HG03565 (cell line): ENCODE measurements at regions not wholly inside any gene's neighbourhood (a gene's known extent, or its start where the extent isn't known, plus 50 kb on each side); places are given as distances from the start of the nearest gene placed in this dataset.
"Not testable (repeated sequence)": the region's sequence is repeated elsewhere in the genome, so short reads cannot be mapped to it uniquely, and the experiment has no call there.

Experiments used
- ATAC-seq: cut with Tn5 transposase; IDR thresholded peaks from one replicate; pipeline ENCODE4 v1.9.1; 2021; ENCODE audit warnings: mild to moderate bottlenecking, moderate library complexity; ENCODE audit not compliant: unreplicated experiment

DNA sequence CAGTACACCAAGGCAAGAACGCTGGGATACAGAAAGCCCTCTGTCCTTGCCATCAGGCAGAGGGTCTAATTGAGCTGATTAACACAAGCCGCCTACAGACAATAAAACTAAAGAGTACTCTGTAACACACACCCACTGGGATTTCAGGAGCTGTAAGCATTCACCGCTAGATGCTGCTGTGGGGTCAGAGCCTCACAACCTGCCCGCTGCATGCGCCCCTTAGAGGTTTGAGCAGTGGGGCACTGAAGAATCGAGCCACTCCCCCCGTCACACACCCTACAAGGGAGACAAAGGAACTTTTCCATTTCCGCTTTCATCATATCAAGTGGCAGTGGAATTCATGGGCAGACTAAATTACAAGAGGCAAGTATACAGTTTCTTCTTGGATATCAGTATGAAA lies 1080.6 kb downstream of the PCDH17 start:
- no peak for ATAC-seq

DNA sequence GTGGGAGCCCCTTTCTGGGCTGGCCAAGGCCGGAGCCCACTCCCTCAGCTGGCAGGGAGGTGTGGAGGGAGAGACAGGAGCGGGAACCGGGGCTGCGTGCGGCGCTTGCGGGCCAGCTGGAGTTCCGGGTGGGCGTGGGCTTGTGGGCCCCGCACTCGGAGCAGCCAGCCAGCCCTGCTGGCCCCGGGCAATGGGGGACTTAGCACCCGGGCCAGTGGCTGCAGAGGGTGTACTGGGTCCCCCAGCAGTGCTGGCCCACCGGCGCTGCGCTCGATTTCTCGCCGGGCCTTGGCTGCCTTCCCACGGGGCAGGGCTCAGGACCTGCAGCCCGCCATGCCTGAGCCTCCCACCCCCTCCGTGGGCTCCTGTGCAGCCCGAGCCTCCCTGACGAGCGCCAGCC lies 1082.5 kb downstream of the PCDH17 start:
- not testable (repeated sequence) for ATAC-seq

DNA sequence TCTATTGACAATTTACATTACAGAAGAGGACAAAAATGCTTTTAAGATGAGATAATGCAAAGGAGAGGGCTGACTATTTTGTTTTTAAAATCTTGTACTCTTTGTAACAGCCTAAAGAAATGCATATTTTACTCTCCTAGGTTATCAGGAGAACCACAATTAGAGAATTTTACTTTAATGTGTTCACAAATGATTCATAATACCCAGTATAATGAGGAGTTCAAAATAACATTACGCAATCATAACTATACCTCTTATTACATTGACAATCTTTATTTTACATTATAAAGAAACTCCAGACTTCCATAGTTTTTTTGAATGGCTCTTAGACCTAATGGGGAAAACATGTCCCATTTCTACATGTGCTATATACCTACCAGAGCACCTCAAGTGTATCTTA lies 1089.7 kb downstream of the PCDH17 start:
- no peak for ATAC-seq

DNA sequence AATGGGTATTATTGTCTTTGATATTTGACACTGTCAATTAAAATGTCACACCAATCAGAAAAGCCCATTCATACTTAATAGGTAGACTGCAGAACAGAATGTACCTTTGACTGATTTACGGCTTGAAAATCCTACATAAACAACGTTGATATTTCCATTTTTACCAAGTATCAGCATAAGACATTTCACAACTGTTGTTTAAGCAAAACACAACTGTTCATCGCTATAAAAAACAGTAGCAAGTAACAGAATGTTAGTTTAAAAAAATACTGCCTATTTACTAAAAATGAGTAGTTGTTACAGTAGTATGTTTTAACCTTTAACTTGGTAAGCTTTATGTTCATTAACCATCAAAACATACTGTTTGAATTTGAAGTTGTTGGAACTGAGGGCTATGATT lies 1096.6 kb downstream of the PCDH17 start:
- ATAC-seq: no peak

DNA sequence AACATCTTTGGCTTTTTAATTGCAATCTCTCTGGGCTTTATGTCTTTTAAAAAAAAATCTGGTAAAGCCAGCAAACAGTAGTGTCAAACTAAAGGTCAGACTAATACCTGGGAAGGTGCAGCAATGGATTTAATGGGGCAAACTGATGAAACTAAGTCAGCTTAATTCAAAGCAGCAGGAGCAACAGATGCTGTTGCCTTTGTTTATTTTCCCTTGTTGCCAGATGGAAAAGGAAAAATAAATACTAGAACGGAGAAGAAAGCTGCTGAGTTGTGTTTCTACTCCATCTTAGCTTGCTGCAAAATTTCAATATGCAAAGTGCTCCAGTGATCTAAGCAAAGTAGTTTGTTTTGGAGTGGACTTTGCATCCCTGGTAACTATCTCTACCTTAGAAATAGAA lies 1097.8 kb downstream of the PCDH17 start:
- no peak for ATAC-seq

DNA sequence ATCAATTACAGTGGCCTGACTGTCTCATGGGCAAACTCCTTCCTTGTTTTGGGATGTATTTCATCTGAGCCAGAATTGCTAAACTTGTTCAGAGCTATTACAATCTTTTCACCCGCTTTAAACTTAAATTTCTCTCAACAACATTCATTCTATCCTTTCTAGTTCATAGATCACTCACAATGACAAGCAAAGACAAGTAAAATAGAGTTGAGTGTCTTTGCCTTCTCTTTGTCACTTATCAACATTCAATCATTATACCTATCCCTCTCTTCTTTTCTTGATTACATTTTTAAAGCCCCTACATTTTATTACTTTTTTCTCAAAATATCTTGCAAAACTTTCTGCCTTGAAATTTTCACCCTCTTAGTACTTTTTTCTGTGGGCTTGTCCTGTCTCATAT lies 1113.1 kb downstream of the PCDH17 start:
- ATAC-seq: no peak

DNA sequence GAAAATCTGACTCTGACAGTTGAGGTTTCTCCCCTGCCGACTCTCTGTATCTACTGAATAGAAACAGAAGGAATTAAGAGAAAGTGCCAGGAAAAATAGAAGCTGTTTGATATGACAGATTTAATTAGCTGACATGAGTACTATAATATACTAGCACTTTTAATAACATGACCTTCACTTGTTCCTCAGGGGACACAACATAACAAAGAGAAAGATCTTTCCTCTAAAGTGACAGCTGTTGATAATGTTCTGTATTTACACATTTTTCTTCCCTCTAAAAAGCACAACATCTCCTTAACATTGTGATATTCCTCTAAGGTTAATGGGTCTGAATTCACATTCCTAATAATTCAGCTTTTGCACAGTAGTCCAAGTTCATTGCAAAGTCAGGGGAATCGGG lies 1136.0 kb downstream of the PCDH17 start:
- no peak for ATAC-seq

DNA sequence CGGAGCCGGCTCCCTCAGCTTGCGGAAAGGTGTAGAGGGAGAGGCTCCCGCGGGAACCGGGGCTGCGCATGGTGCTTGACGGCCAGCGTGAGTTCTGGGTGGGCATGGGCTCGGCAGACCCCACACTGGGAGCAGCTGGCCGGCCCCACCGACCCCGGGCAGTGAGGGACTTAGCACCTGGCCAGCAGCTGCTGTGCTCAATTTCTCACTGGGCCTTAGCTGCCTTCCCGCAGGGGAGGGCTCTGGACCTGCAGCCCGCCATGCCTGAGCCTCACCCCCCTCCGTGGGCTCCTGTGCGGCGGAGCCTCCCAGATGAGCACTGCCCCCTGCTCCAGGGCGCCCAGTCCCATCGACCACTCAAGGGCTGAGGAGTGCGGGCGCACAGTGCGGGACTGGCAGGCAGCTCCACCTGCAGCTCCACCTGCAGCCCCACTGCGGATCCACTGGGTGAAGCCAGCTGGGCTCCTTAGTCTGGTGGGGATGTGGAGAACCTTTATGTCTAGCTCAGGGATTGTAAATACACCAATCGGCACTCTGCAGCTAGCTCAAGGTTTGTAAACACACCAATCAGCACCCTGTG lies 1141.8 kb downstream of the PCDH17 start:
- no peak for ATAC-seq

DNA sequence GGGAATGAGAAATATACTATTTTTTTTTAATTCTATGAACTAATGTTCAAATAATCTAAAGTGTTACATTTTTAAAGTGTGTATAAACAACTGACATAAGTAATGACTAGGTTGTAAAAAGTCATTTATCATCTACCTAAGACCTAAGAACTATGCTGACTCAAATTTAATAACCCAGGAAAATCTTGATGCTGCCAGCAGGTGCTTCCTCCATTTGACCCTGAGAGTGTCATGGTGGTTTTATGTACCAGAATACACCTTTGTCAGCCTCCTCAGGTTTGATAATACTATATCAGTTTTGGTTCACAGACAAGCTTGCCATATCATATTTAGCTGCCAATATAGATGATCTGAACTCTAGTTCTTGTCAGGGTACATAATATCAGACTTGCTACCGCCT lies 1151.2 kb downstream of the PCDH17 start:
- ATAC-seq: no peak

DNA sequence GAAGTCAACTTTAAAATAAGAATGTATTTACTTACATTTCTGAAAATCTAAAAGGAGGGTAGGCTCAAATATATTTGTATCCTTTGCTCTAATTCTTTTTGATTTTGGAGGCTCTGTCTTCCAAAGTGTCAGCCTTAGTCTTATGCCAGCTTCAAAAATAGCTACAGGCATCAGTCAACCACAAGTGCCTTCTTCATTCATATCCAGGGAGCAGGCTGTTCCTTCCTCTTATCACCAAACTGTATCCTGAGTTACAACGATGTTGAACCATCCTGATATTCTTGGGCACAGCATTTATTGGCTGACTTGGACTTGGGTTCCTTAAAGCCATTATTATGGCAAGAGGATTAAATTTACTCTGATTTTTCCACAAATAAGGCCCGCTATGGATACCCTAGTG lies 1161.3 kb downstream of the PCDH17 start:
- no peak for ATAC-seq

DNA sequence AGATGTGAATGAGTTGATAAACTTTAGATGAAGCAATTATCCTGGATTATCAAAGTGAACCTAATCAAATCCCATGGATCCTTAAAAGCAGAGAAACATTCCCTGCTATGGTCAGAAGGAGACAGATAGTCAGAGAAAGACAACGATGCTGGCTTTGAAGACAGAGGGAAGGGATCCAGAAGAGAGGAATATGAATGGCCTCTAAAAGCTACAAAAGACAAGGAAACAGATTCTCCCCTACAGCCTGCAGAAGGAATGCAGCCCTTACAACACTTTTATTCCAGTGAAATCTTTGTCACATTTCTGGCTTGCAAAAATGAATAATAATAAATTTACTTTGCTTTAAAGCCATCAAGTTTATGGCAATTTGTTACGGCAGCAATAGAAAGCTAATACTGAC lies 1164.2 kb downstream of the PCDH17 start:
- ATAC-seq: no peak

DNA sequence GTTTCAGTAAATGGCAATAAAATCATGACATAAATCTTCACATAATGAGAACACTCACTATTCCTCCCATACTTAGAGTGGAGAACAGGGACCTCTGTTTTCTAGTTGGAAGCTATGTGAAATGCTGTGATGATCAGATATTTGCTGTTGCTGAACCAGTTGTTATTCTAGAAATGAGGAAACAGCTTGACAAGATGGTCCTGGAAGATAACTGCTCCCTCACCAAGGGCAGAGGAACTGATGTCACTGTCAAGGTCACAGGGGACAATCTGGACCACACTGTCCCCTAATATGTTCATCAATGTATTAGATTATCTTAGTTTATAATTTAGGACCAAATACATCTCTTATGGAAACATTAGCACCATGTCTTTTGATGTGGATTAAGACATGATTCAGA lies 1173.3 kb downstream of the PCDH17 start:
- ATAC-seq: no peak

DNA sequence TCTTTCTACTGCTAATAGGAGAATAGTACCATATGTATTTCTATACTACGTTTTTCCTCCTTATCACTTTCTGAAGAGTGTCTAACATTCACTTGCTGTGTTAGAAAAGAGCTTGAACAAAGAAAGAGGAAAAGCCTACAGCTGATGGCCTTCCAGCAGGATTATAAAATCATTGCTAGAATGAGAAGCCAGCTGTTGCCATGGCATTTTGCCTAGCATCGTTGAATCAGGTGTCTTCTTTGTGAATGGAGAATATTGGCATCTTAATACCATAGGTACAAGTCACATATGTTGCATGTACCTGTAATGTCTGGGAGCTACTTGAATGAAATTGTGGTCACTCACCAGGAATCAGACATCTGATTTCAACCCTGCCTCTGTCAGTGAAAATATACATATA lies 1174.9 kb downstream of the PCDH17 start:
- ATAC-seq: no peak

DNA sequence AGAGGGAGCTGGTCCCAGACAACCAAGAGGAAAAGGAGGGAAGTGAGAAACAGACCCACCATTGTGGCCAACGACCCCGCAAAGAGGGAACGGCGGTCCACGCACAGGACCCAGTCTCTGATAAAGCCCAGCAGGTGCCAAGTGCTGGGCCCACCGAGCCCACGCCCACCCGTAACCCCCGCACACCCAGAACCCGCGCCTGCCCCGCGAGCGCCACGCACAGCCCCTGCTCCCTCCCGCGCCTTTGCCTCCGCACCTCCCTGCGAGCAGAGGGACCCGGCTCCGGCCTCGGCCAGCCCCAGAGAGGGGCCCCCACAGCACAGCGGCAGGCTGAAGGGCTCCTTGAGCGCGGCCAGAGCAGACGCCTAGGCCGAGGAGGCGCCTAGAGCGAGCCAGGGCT lies 1192.2 kb downstream of the PCDH17 start:
- no peak for ATAC-seq

DNA sequence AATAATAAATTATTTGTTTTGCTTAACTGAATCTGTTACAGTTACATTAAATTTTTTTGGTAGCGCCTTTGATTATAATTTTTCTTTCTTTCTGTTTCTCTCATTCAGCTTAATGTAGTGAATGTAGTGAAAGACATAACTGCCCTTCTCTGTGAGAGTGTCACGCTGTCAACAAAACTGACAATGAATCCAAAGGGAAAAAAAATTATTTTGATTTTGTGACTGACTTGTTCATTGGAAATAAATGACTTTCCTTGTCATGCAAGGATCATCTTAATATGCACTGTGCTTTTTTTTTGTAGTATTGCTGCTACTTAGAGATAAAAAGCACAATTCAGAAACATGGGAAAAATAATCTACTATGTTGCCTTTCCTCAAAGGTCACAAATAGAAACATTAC lies 1196.4 kb downstream of the PCDH17 start:
- ATAC-seq: no peak

DNA sequence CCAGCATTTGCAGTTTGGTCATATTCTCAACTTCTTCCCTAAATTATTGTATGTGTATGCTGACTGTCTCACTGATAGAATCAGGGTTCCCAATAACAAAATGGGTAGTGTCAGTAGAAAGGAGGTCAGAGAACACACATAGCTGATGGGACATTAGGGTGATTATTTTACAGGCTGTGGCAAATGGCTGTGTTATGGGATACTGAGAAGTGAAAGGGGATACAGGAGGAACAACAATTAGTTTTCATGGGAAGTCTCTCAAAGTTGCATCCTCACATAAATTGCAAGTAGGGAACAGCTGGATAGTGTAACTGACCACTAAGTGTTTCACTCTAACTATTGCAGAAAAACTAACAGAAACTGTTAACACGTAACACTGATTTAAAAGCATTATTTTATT lies 1199.3 kb downstream of the PCDH17 start:
- ATAC-seq: no peak

DNA sequence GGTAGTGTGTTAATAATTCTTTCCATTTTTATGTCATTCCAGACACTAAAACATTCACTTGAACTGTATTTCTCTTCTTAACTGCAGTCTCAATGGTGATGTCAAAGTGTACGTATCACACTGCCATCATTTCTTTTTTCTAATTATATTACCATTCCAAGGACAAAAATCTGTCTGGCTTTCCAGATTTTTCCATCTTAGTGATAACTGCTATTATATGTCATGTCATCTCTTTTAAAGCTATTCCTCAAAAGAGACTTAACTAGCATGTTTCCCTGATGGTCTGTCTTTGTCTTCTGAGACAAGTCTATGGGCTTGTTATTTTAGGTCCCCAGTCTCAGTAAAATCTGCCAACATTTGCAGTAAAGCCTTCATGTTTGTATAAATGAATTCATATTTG lies 1207.1 kb downstream of the PCDH17 start:
- ATAC-seq: no peak

DNA sequence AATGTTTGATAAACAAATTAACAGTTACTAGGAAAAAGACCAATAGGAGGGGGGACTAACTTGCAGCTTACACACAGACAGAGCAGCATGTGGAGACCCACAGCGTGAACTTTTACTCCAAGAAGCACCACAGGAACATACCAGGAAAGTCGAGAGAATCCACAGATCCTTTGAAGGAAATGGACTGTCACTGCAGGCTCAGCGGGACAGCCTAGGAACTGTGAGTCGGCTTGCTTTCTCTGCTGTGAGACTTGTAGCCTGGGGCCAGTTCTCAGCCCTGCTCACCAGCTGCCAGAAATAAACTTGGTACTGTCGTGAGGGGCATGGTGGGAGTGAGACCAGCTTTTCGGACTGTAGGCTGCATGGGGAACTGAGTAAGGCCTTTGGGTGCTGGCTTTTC lies 1211.5 kb downstream of the PCDH17 start:
- no peak for ATAC-seq

DNA sequence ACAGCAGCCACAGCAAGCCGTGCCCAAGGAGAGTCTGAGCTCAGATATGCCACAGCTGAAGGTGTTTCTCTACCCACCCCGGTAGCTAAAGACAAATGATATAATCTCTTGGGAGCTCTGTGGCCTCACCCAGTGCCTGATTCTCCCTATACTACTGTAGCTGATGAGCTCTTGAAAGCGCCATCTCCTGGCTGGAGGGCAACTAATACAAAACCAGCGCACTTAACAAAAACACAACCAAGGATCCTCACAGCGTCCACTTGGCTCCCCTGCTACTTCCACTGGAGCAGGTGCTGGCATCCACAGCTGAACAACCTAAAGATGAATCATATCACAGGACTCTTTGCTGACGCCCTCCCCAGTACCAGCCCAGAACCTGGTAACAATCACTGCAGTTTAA lies 1212.0 kb downstream of the PCDH17 start:
- no peak for ATAC-seq

DNA sequence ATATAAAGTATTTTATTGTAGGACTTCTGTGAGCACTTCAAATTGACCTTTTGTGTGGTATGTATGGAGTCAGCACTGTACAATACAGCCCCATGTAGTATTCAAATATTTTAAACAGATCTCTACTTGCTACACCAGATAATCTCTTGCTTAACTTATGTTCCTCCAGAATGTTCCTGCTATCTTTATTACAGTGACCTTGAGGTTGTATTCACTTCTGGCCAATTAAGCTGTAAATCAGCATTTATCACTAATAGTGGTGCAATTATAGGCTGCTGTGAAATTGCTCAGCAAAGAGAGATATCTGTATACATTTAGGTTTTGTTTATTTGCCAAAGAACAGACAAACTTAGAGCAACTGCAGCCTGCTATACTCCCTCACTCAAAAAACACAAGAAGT lies 1218.6 kb downstream of the PCDH17 start:
- ATAC-seq: no peak

DNA sequence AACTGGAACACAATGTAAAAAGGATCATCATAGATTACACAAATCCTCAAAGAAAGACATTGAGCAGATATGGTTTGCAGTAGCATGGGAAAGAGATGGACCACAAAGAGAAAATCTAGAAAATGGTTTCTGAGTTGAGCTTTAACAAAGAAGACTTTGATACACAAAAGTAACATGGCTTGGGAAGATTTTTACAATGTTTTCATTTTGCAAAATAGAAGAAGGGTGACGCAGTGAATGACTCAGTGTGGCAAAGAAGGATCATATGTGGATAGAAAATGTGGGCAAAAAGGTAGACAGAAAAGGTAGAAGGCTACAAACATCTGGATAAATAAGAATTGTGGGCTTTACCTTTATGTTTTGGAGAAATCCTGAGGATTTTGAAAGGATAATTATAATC lies 1220.5 kb downstream of the PCDH17 start:
- no peak for ATAC-seq

DNA sequence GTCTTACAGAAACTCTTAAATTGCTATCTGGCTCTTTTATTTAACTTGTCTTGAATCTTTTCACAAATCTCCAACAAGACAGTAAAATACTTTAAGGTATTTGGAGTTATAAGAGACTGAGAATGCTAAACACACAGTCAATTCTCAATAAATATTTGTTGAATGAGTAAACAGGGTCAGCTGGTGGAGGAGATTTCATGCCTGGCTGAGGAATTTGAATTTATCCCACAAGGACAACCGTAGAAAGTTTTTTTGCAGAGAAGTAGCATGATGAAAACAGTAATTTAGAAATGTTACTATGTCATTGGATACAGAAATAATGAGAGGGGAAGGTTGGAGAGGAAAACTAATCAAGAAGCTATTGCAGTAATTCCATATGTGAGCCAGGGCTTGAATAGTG lies 1223.7 kb downstream of the PCDH17 start:
- ATAC-seq: no peak

DNA sequence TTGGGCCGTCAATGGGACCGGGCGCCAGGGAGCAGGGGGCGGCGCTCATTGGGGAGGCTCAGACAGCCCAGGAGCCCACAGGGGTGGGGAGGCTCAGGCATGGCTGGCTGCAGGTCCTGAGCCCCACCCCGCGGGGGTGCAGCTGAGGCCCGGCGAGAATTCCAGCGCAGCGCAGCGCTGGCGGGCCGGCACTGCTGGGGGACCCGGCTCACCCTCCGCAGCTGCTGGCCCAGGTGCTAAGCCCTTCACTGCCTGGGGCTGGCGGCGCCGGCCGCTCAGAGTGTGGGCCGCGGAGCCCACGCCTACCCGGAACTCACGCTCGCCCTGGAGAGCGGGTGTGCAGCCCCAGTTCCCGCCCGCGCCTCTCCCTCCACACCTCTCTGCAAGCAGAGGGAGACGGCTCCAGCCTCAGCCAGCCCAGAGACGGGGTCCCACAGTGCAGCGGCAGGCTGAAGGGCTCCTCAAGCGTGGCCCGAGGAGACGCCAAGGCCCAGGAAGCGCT lies 1227.4 kb downstream of the PCDH17 start:
- ATAC-seq: no peak

DNA sequence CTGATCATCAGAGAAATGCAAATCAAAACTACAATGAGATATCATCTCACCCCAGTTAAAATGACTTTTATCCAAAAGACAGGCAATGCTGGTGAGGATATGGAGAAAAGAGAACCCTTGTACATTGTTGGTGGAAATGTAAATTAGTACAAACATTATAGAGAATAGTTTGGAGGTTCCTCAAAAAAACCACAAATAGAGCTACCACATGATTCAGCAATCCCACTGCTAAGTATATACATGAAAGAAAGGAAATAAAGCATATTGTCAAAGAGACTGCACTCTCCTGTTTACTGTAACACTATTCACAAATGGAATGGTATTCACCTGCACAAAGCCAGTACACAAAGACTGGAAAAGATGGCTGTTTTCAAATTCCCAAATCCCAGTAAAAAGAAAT lies 1233.7 kb downstream of the PCDH17 start:
- no peak for ATAC-seq
